Thyroid gland (tissue), 4 donors: ENCODE measurements at regions not wholly inside any gene's neighbourhood (a gene's known extent, or its start where the extent isn't known, plus 50 kb on each side); places are given as distances from the start of the nearest gene placed in this dataset.
"Not testable (repeated sequence)": the region's sequence is repeated elsewhere in the genome, so short reads cannot be mapped to it uniquely, and the experiment has no call there.

Experiments
- DNase-seq, 2 donors: peaks; one replicate each; pipeline ENCODE4 v3.0.0-alpha.2; 2019
- H3K27ac ChIP-seq, 3 donors: fragments of 200-600 bp; sonication (generic); 1 replicate in 2 of 3; 2 replicates in 1 of 3; pipeline ENCODE4 v1.5.1; 2016 to 2019; ENCODE audit warnings: mild to moderate bottlenecking in 1 of 3, moderate library complexity in 1 of 3
- H3K27me3 ChIP-seq: fragments of 200-600 bp; sonication (generic); one replicate; pipeline ENCODE4 v1.5.1; 2019
- H3K36me3 ChIP-seq, 2 donors: fragments of 200-600 bp; sonication (generic); one replicate each; pipeline ENCODE4 v1.5.1; 2016 to 2019
- H3K4me1 ChIP-seq, 2 donors: fragments of 200-600 bp; sonication (generic); one replicate each; pipeline ENCODE4 v1.5.1; 2017 to 2019
- H3K4me3 ChIP-seq, 3 donors: fragments of 200-600 bp; sonication (generic); replicated peaks in 1 of 3; 1 replicate in 2 of 3; 2 replicates in 1 of 3; pipeline ENCODE4 v1.5.1; 2016; ENCODE audit warnings: mild to moderate bottlenecking in 1 of 3
- H3K9me3 ChIP-seq: fragments of 200-600 bp; sonication (generic); one replicate; pipeline ENCODE4 v1.5.1; 2017
- CTCF ChIP-seq, 6 experiments: fragments of 200-600 bp in 3 of 6; fragments of 450-650 bp in 3 of 6; sonication (generic) in 3 of 6; IDR thresholded peaks; one replicate each; pipeline ENCODE4 v1.5.1; 2016 to 2019; ENCODE audit warnings: antibody characterized with exemption in 6 of 6, mild to moderate bottlenecking in 2 of 6, inconsistent platforms in 1 of 6, moderate library complexity in 1 of 6
- POLR2A ChIP-seq, 2 donors: fragments of 450-650 bp; IDR thresholded peaks; one replicate each; pipeline ENCODE4 v1.6.1; 2017; ENCODE audit warnings: antibody characterized with exemption in 2 of 2, mild to moderate bottlenecking in 2 of 2, moderate library complexity in 1 of 2
- WGBS, 2 donors: methylation state at CpG; one replicate each; pipeline ENCODE4 v1.1.5; 2017; 5-methylcytosine and 5-hydroxymethylcytosine counted together
- intact Hi-C: fragments of 100-400 bp; cut with DNase I; formaldehyde crosslinking; loops from one replicate; pipeline ENCODE4 v1.15.1; 2023

DNA sequence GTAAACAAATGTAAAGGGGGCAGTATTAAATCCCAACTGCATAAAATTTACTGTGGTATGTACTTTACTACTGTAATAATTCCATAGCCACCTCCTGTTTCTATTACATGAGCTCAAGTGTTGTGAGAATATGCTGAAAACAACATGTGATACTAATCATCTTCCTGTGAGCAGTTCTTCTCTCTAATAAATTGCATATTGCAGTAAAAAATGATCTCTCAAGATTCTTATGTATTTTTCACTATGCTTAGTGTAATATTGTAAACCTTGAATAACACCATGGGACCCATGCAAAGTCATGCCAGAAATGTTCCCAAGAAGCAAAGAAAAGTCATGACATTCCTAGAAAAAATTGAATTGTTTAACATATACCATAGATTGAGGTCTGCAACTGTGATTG lies 133.0 kb upstream of the ATXN1 start:
- no peaks in the 10 kb centered on the region for H3K36me3 ChIP-seq
- intact Hi-C loops, result no loop called here
- H3K27me3 ChIP-seq, result no peaks in the 10 kb centered on the region
- DNase-seq, result no peak
- no peak overlapping the region for H3K27ac ChIP-seq
- H3K4me3 ChIP-seq, result no peak overlapping the region
- no peaks in the 10 kb centered on the region for H3K4me1 ChIP-seq
- no peaks in the 10 kb centered on the region for H3K9me3 ChIP-seq
- no peak for TF ChIP-seq POLR2A (IDR thresholded peaks at IDR 0.05)

GRCh38 chr6:16891110-16891509 lies 129.8 kb upstream of the ATXN1 start:
- H3K9me3 ChIP-seq, H3K4me3 ChIP-seq, H3K27ac ChIP-seq, H3K4me1 ChIP-seq, DNase-seq, H3K36me3 ChIP-seq, H3K27me3 ChIP-seq, intact Hi-C loops: not testable (repeated sequence)
- WGBS, 2 donors, result 90% methylated on average over 7 of the region's 7 CpGs

GRCh38 chr6:16885411-16886160 lies 124.3 kb upstream of the ATXN1 start:
- Histone ChIP-seq H3K27me3 (no peaks in the 10 kb centered on the region), H3K36me3 (no peaks in the 10 kb centered on the region), H3K9me3 (no peaks in the 10 kb centered on the region), H3K4me3 (no peak overlapping the region), H3K27ac (no peak overlapping the region), H3K4me1 (no peaks in the 10 kb centered on the region)
- TF ChIP-seq CTCF (IDR thresholded peaks at IDR 0.05), result no peak
- TF ChIP-seq POLR2A (IDR thresholded peaks at IDR 0.05), result no peak
- WGBS, 2 donors, result 65 to 71% methylated on average over 4 of the region's 4 CpGs
- intact Hi-C loops, result no loop called here
- DNase-seq, result no peak

DNA sequence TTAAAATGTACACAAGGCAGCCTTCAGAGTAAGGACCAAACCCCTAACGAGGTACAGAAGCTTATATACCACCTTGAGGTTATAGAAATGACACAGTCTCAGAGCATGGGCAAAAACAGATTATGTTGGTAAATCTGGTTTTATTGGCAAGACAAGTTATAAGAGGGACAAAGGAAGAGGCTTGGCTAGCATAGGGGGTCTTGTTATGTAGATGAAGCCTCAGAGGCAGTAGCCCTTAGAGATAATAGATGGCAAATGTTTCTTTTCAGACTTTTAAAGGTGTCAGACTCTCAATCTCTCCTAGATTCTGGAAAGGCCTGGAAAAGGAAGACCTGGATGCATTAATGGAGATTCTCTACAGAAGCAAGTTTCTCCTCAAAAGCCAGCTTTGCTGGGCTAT lies 123.3 kb upstream of the ATXN1 start:
- Histone ChIP-seq H3K4me3 (no peak overlapping the region), H3K4me1 (no peaks in the 10 kb centered on the region), H3K27me3 (no peaks in the 10 kb centered on the region), H3K36me3 (no peaks in the 10 kb centered on the region), H3K27ac (no peak overlapping the region), H3K9me3 (no peaks in the 10 kb centered on the region)
- DNase-seq, result no peak
- TF ChIP-seq CTCF (IDR thresholded peaks at IDR 0.05), result no peak
- no peak for TF ChIP-seq POLR2A (IDR thresholded peaks at IDR 0.05)
- intact Hi-C loops, result no loop called here
- 86 to 97% methylated on average over 1 of the region's 1 CpG for WGBS, 2 donors

- Histone ChIP-seq H3K27me3 (no peaks in the 10 kb centered on the region), H3K9me3 (no peaks in the 10 kb centered on the region), H3K36me3 (no peaks in the 10 kb centered on the region), H3K4me3 (no peak overlapping the region), H3K27ac (no peak overlapping the region), H3K4me1 (no peaks in the 10 kb centered on the region)
- intact Hi-C loops, result no loop called here
- no peak for DNase-seq
- TF ChIP-seq POLR2A (IDR thresholded peaks at IDR 0.05), result no peak
- no peak for TF ChIP-seq CTCF (IDR thresholded peaks at IDR 0.05)
These were observed 122.2 kb upstream of the ATXN1 start for GRCh38 chr6:16883414-16883813.

DNA sequence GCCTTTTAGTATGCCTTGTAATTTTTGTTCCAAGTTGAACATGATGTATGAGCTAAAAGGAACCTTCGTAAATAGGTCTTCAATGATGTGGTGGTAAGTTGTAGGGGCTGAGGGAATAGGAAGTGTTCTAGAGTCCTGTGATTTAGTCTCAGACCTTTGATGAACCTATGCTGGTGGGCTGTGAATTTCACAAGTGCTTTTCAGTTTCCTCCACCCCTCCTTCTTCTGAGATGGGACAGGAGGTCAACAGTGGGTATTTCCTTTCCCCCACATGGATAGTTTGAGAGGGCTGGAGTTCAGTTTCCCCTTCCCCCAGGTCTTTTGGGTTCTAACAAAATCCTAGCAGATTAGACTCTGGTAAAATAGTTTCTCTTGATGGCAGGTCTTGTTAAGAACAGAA lies 121.0 kb upstream of the ATXN1 start:
- WGBS, 2 donors, result 94 to 96% methylated on average over 1 of the region's 1 CpG
- H3K4me3 ChIP-seq, result no peak overlapping the region
- TF ChIP-seq CTCF (IDR thresholded peaks at IDR 0.05) (no peak), POLR2A (IDR thresholded peaks at IDR 0.05) (no peak)
- H3K36me3 ChIP-seq, result no peaks in the 10 kb centered on the region
- DNase-seq, result no peak
- H3K4me1 ChIP-seq, result no peaks in the 10 kb centered on the region
- intact Hi-C loops, result no loop called here
- no peaks in the 10 kb centered on the region for H3K9me3 ChIP-seq
- H3K27me3 ChIP-seq, result no peaks in the 10 kb centered on the region
- no peak overlapping the region for H3K27ac ChIP-seq

- intact Hi-C loops, H3K4me1 ChIP-seq, H3K27ac ChIP-seq, DNase-seq, H3K36me3 ChIP-seq, H3K27me3 ChIP-seq, H3K4me3 ChIP-seq, H3K9me3 ChIP-seq: not testable (repeated sequence)
- 92% methylated on average over 2 of the region's 2 CpGs for WGBS, 2 donors
These were observed 115.6 kb upstream of the ATXN1 start for GRCh38 chr6:16876852-16877251.
